SU-DHL-6 (cell line): ENCODE measurements at regions not wholly inside any gene's neighbourhood (a gene's known extent, or its start where the extent isn't known, plus 50 kb on each side); places are given as distances from the start of the nearest gene placed in this dataset.
"Not testable (repeated sequence)": the region's sequence is repeated elsewhere in the genome, so short reads cannot be mapped to it uniquely, and the experiment has no call there.

ENCODE experiments used
- H2AFZ ChIP-seq: fragments of 200-600 bp; sonication (generic); 2 replicates; pipeline ENCODE4 v1.6.1; 2014; ENCODE audit warnings: low read depth, mild to moderate bottlenecking, moderate library complexity, mixed read lengths, antibody characterized with exemption, low read length; ENCODE audit not compliant: severe bottlenecking
- H3F3A ChIP-seq: fragments of 200-600 bp; shearing (Covaris generic); 2 replicates; pipeline ENCODE4 v1.6.0; 2016; ENCODE audit warnings: antibody characterized with exemption, mild to moderate bottlenecking; ENCODE audit not compliant: insufficient read depth
- H3K27ac ChIP-seq: fragments of 200-600 bp; sonication (generic); 2 replicates; pipeline ENCODE4 v1.5.1; 2016; ENCODE audit warnings: low read depth, mild to moderate bottlenecking, low read length, moderate library complexity, mixed read lengths
- H3K27me3 ChIP-seq: fragments of 200-600 bp; sonication (generic), shearing (Covaris generic); 2 replicates; pipeline ENCODE4 v1.6.0; 2014; ENCODE audit warnings: mild to moderate bottlenecking, low read length
- H3K36me3 ChIP-seq: fragments of 200-600 bp; sonication (generic); 2 replicates; pipeline ENCODE4 v1.6.1; 2014; ENCODE audit warnings: mild to moderate bottlenecking, low read length, mixed read lengths
- H3K4me2 ChIP-seq: fragments of 300-600, 200-600 bp; shearing (Covaris generic), sonication (generic); 2 replicates; pipeline ENCODE4 v1.6.0; 2014; ENCODE audit warnings: low read length, low read depth, mild to moderate bottlenecking; ENCODE audit not compliant: poor library complexity, severe bottlenecking
- H3K4me3 ChIP-seq: fragments of 200-600 bp; sonication (generic); 2 replicates; pipeline ENCODE4 v1.5.1; 2014; ENCODE audit warnings: antibody characterized with exemption, low read length, mild to moderate bottlenecking, mixed read lengths; ENCODE audit not compliant: insufficient read depth, poor library complexity, severe bottlenecking
- H3K79me2 ChIP-seq: fragments of 200-600 bp; sonication (generic); 2 replicates; pipeline ENCODE4 v1.6.1; 2014; ENCODE audit warnings: mild to moderate bottlenecking, low read length, moderate library complexity; ENCODE audit not compliant: insufficient read depth
- H3K9ac ChIP-seq: fragments of 200-600 bp; sonication (generic); 2 replicates; pipeline ENCODE4 v1.7.0; 2014; ENCODE audit warnings: mild to moderate bottlenecking, low read length
- H3K9me2 ChIP-seq: fragments of 200-600 bp; sonication (generic); replicated peaks from 2 replicates; pipeline ENCODE4 v1.6.1; 2014; ENCODE audit warnings: low read length; ENCODE audit not compliant: insufficient read depth
- H3K9me3 ChIP-seq: fragments of 200-600 bp; sonication (generic); 2 replicates; pipeline ENCODE4 v1.6.1; 2014; ENCODE audit warnings: low read length, mixed read lengths; ENCODE audit not compliant: insufficient read depth
- H4K20me1 ChIP-seq: fragments of 200-600 bp; sonication (generic); 2 replicates; pipeline ENCODE4 v1.6.1; 2014; ENCODE audit warnings: low read depth, mild to moderate bottlenecking, antibody characterized with exemption, low read length, moderate library complexity, mixed read lengths
- CTCF ChIP-seq: fragments of 200-600 bp; sonication (generic); IDR thresholded peaks from one replicate; pipeline ENCODE4 v1.5.1; 2017; ENCODE audit warnings: antibody characterized with exemption, mild to moderate bottlenecking, low read length, moderate library complexity; ENCODE audit not compliant: insufficient read depth, poor library complexity, severe bottlenecking
- EZH2phosphoT487 ChIP-seq: fragments of 200-600 bp; sonication (generic), shearing (Covaris generic); conservative IDR thresholded peaks from 2 replicates; pipeline ENCODE4 v1.6.1; 2018; ENCODE audit warnings: mild to moderate bottlenecking, antibody characterized with exemption, low read length, moderate library complexity, mixed read lengths

- Histone ChIP-seq H3K27ac (no peak overlapping the region), H3K9me3 (no peaks in the 10 kb centered on the region), H3K36me3 (no peaks in the 10 kb centered on the region), H3K9ac (no peak overlapping the region), H4K20me1 (no peaks in the 10 kb centered on the region), H2AFZ (no peak overlapping the region), H3F3A (no peaks in the 10 kb centered on the region), H3K27me3 (no peaks in the 10 kb centered on the region), H3K79me2 (no peaks in the 10 kb centered on the region), H3K9me2 (no peaks in the 10 kb centered on the region), H3K4me2 (no peak overlapping the region), H3K4me3 (no peak overlapping the region)
- TF ChIP-seq EZH2phosphoT487 (no peak), CTCF (no peak)
Measured at GRCh38 chr6:80862756-80863155, 756.3 kb downstream of the BCKDHB start.

GRCh38 chr6:80860107-80860506 lies 753.6 kb downstream of the BCKDHB start:
- H3K36me3 ChIP-seq: no peaks in the 10 kb centered on the region
- H3K9me2 ChIP-seq: no peaks in the 10 kb centered on the region; the same call in 1 of the 2 replicates
- H4K20me1 ChIP-seq: no peaks in the 10 kb centered on the region
- no peak overlapping the region for H3K27ac ChIP-seq
- no peak overlapping the region for H2AFZ ChIP-seq
- H3K9ac ChIP-seq: no peak overlapping the region
- H3K9me3 ChIP-seq: no peaks in the 10 kb centered on the region
- H3F3A ChIP-seq: no peaks in the 10 kb centered on the region
- no peak overlapping the region for H3K4me2 ChIP-seq
- H3K4me3 ChIP-seq: no peak overlapping the region
- TF ChIP-seq EZH2phosphoT487 (no peak), CTCF (no peak)
- no peaks in the 10 kb centered on the region for H3K79me2 ChIP-seq
- no peaks in the 10 kb centered on the region for H3K27me3 ChIP-seq

DNA sequence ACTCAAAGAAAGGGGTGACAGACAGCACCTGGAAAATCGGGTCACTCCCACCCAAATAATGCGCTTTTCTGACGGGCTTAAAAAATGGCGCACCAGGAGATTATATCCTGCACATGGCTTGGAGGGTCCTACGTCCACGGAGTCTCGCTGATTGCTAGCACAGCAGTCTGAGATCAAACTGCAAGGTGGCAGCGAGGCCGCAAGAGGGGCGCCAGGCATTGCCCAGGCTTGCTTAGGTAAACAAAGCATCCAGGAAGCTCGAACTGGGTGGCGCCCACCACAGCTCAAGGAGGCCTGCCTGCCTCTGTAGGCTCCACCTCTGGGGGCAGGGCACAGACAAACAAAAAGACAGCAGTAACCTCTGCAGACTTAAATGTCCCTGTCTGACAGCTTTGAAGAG lies 741.5 kb downstream of the BCKDHB start:
- H3K79me2 ChIP-seq, H3K4me2 ChIP-seq, H3K27me3 ChIP-seq, H3K9me2 ChIP-seq, H3K4me3 ChIP-seq, H2AFZ ChIP-seq, H3K9me3 ChIP-seq, H3K27ac ChIP-seq, H4K20me1 ChIP-seq, H3K9ac ChIP-seq, H3F3A ChIP-seq, H3K36me3 ChIP-seq: not testable (repeated sequence)

DNA sequence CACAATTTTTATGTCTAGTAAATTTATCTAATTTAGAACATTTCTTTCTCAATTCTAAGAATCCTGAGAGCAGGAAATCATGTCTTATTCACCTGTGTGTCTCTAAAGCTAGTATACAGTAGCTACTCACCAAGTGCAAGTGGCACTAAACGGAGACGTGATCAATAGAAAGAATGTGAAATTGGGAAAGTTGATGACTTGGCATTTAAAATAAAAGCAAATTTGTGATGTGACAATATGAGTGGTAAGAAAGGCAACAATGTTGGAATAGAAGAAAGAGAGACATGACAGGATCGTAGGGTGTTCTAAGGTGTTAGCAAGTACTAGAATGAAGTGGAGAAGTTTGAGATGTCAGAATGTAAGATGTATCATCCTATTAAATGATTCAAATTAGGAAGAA lies 725.9 kb downstream of the BCKDHB start:
- H3K36me3 ChIP-seq: no peaks in the 10 kb centered on the region
- TF ChIP-seq CTCF (no peak), EZH2phosphoT487 (no peak)
- H3K9me2 ChIP-seq: no peaks in the 10 kb centered on the region
- no peak overlapping the region for H2AFZ ChIP-seq
- H3K79me2 ChIP-seq: no peaks in the 10 kb centered on the region
- no peaks in the 10 kb centered on the region for H4K20me1 ChIP-seq
- H3K4me2 ChIP-seq: no peak overlapping the region
- H3K27ac ChIP-seq: no peak overlapping the region
- no peak overlapping the region for H3K9ac ChIP-seq
- no peaks in the 10 kb centered on the region for H3F3A ChIP-seq
- H3K4me3 ChIP-seq: no peak overlapping the region
- no peaks in the 10 kb centered on the region for H3K27me3 ChIP-seq
- no peaks in the 10 kb centered on the region for H3K9me3 ChIP-seq
